GM23338 (cell line): ENCODE measurements at regions not wholly inside any gene's neighbourhood (a gene's known extent, or its start where the extent isn't known, plus 50 kb on each side); places are given as distances from the start of the nearest gene placed in this dataset.
"Not testable (repeated sequence)": the region's sequence is repeated elsewhere in the genome, so short reads cannot be mapped to it uniquely, and the experiment has no call there.

Experiments
- ATAC-seq: fragments of 200-7000 bp; cut with Tn5 transposase; 3 replicates; pipeline ENCODE4 v1.9.1; 2020
- DNase-seq: peaks from one replicate; pipeline ENCODE4 v3.0.0-alpha.2; 2015; ENCODE audit warnings: low spot score
- H2AFZ ChIP-seq: fragments of 200-600 bp; sonication (generic); 2 replicates; pipeline ENCODE4 v1.8.0; 2016; ENCODE audit warnings: antibody characterized with exemption, mild to moderate bottlenecking, moderate library complexity
- H3F3A ChIP-seq: fragments of 200-600 bp; sonication (generic); replicated peaks from 2 replicates; pipeline ENCODE4 v1.8.0; 2017; ENCODE audit warnings: antibody characterized with exemption, mixed run types, low read depth
- H3K27ac ChIP-seq: fragments of 200-600 bp; sonication (generic); 2 replicates; pipeline ENCODE4 v1.6.1; 2016; ENCODE audit warnings: low read depth
- H3K27me3 ChIP-seq: fragments of 200-600 bp; sonication (generic); 2 replicates; pipeline ENCODE4 v1.8.0; 2016; ENCODE audit warnings: mild to moderate bottlenecking, mixed run types, moderate library complexity; ENCODE audit not compliant: insufficient read depth
- H3K36me3 ChIP-seq: fragments of 200-600 bp; sonication (generic); 2 replicates; pipeline ENCODE4 v1.8.0; 2016; ENCODE audit warnings: mild to moderate bottlenecking; ENCODE audit not compliant: insufficient read depth
- H3K4me1 ChIP-seq: fragments of 200-600 bp; sonication (generic); 2 replicates; pipeline ENCODE4 v1.8.0; 2016; ENCODE audit warnings: mild to moderate bottlenecking, moderate library complexity; ENCODE audit not compliant: insufficient read depth
- H3K4me2 ChIP-seq: fragments of 200-600 bp; sonication (generic); 2 replicates; pipeline ENCODE4 v1.7.1; 2017; ENCODE audit warnings: mixed run types
- H3K4me3 ChIP-seq: fragments of 200-600 bp; sonication (generic); 2 replicates; pipeline ENCODE4 v1.6.1; 2016; ENCODE audit warnings: mixed run types
- H3K79me2 ChIP-seq: fragments of 200-600 bp; sonication (generic); replicated peaks from 2 replicates; pipeline ENCODE4 v1.8.0; 2017; ENCODE audit warnings: mild to moderate bottlenecking; ENCODE audit not compliant: insufficient read depth
- H3K9me2 ChIP-seq: fragments of 200-600 bp; sonication (generic); 2 replicates; pipeline ENCODE4 v1.8.0; 2017; ENCODE audit not compliant: insufficient read depth
- H4K20me1 ChIP-seq: fragments of 200-600 bp; sonication (generic); replicated peaks from 2 replicates; pipeline ENCODE4 v1.8.0; 2017; ENCODE audit warnings: mild to moderate bottlenecking; ENCODE audit not compliant: insufficient read depth
- H3K27ac Mint-ChIP-seq: 2 replicates; pipeline ENCODE4 v1.8.0; 2020; ENCODE audit warnings: inconsistent platforms, mild to moderate bottlenecking, moderate library complexity, mixed read lengths
- H3K27me3 Mint-ChIP-seq: 3 replicates; pipeline ENCODE4 v1.8.0; 2022; ENCODE audit warnings: low read depth, mild to moderate bottlenecking, moderate library complexity, mixed read lengths, inconsistent platforms; ENCODE audit not compliant: insufficient read depth, poor library complexity
- H3K36me3 Mint-ChIP-seq: 3 replicates; pipeline ENCODE4 v1.8.0; 2021; ENCODE audit warnings: low read depth, mild to moderate bottlenecking, inconsistent platforms, moderate library complexity, mixed read lengths
- H3K4me1 Mint-ChIP-seq: 3 replicates; pipeline ENCODE4 v1.8.0; 2020; ENCODE audit warnings: mild to moderate bottlenecking, inconsistent platforms, mixed read lengths
- H3K4me3 Mint-ChIP-seq: 3 replicates; pipeline ENCODE4 v1.8.0; 2021; ENCODE audit warnings: moderate library complexity, mild to moderate bottlenecking, inconsistent platforms, mixed read lengths
- H3K9me3 Mint-ChIP-seq: 3 replicates; pipeline ENCODE4 v1.8.0; 2020; ENCODE audit warnings: moderate library complexity, mild to moderate bottlenecking, inconsistent platforms, mixed read lengths
- CREB1 ChIP-seq: fragments of 250-450 bp; sonication (Bioruptor Pico); IDR thresholded peaks from 2 replicates; pipeline ENCODE4 v1.5.0; 2020; ENCODE audit warnings: low read depth, mild to moderate bottlenecking, moderate library complexity
- EZH2 ChIP-seq: fragments of 200-600 bp; sonication (generic); IDR thresholded peaks from one replicate; pipeline ENCODE4 v1.8.0; 2017; ENCODE audit warnings: antibody characterized with exemption, mild to moderate bottlenecking, low read depth; ENCODE audit not compliant: unreplicated experiment
- JUNB ChIP-seq: IDR thresholded peaks from one replicate; pipeline ENCODE4 v1.6.1; 2016; ENCODE audit warnings: antibody characterized with exemption; ENCODE audit not compliant: unreplicated experiment
- NANOG ChIP-seq: IDR thresholded peaks from 2 replicates; pipeline ENCODE4 v1.6.1; 2016; ENCODE audit warnings: antibody characterized with exemption, borderline replicate concordance
- ZNF114 ChIP-seq: fragments of 250-450 bp; sonication (Bioruptor Pico); IDR thresholded peaks from 2 replicates; pipeline ENCODE4 v1.5.0; 2020; ENCODE audit warnings: mild to moderate bottlenecking, moderate library complexity
- TF ChIP-seq, protein P1 (sequence below): fragments of 250-450 bp; sonication (Bioruptor Pico); IDR thresholded peaks from 2 replicates; pipeline ENCODE4 v1.5.0; 2020; ENCODE audit warnings: mild to moderate bottlenecking, moderate library complexity

DNA sequence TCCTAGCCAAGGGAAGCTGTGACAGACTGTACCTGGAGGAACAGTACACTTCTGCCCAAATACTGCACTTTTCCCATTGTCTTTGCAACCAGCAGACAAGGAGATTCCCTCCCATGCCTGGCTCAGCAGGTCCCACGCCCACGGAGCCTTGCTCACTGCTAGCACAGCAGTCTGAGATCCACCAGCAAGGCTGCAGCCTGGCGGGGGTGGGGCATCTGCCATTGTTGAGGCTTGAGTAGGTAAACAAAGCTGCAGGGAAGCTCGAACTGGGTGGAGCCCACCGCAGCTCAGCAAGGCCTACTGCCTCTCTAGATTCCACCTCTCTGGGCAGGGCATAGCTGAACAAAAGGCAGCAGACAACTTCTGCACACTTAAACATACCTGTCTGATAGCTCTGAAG is 268.9 kb downstream of the OSR1 start:
- H3K27me3 Mint-ChIP-seq, result not testable (repeated sequence)

DNA sequence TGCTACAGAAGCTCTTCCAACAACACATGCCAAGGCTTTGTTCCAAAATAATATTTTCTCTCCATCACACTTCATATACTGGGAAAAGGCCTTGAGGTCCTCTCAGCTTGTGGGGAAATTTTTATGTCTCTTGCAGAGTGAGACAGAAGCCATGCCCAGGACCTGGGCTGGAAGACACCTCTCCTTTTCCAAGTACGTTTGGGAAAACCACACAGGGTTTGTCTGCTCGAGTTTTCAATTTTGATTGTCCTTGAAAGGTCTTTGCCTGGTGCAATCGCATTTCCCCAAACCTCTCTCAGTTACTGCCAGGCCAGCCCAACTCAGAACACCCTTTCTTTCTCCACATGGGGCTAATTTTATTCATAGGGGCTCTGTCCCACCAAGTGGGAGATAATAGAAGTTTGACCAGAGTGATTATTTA is 272.2 kb downstream of the OSR1 start:
- H3K36me3 Mint-ChIP-seq, result peaks cover 18% of the 10 kb centered on the region; the same call in 2 of the 3 replicates
- no peaks in the 10 kb centered on the region for H3K27me3 ChIP-seq
- H3K27ac Mint-ChIP-seq, result peak overlapping the region; percentile 99
- no peaks in the 10 kb centered on the region for H3F3A ChIP-seq
- peak overlapping the region; percentile 50; the same call in 1 of the 3 replicates for H3K4me3 Mint-ChIP-seq
- H3K9me3 Mint-ChIP-seq, result peaks cover 25% of the 10 kb centered on the region; the same call in 2 of the 3 replicates
- TF ChIP-seq CREB1 (CRISPR knock-in tag), result no peak
- no peak for TF ChIP-seq EZH2
- TF ChIP-seq NANOG, result peak; percentile 83
- TF ChIP-seq JUNB, result no peak
- TF ChIP-seq, protein P1, sequence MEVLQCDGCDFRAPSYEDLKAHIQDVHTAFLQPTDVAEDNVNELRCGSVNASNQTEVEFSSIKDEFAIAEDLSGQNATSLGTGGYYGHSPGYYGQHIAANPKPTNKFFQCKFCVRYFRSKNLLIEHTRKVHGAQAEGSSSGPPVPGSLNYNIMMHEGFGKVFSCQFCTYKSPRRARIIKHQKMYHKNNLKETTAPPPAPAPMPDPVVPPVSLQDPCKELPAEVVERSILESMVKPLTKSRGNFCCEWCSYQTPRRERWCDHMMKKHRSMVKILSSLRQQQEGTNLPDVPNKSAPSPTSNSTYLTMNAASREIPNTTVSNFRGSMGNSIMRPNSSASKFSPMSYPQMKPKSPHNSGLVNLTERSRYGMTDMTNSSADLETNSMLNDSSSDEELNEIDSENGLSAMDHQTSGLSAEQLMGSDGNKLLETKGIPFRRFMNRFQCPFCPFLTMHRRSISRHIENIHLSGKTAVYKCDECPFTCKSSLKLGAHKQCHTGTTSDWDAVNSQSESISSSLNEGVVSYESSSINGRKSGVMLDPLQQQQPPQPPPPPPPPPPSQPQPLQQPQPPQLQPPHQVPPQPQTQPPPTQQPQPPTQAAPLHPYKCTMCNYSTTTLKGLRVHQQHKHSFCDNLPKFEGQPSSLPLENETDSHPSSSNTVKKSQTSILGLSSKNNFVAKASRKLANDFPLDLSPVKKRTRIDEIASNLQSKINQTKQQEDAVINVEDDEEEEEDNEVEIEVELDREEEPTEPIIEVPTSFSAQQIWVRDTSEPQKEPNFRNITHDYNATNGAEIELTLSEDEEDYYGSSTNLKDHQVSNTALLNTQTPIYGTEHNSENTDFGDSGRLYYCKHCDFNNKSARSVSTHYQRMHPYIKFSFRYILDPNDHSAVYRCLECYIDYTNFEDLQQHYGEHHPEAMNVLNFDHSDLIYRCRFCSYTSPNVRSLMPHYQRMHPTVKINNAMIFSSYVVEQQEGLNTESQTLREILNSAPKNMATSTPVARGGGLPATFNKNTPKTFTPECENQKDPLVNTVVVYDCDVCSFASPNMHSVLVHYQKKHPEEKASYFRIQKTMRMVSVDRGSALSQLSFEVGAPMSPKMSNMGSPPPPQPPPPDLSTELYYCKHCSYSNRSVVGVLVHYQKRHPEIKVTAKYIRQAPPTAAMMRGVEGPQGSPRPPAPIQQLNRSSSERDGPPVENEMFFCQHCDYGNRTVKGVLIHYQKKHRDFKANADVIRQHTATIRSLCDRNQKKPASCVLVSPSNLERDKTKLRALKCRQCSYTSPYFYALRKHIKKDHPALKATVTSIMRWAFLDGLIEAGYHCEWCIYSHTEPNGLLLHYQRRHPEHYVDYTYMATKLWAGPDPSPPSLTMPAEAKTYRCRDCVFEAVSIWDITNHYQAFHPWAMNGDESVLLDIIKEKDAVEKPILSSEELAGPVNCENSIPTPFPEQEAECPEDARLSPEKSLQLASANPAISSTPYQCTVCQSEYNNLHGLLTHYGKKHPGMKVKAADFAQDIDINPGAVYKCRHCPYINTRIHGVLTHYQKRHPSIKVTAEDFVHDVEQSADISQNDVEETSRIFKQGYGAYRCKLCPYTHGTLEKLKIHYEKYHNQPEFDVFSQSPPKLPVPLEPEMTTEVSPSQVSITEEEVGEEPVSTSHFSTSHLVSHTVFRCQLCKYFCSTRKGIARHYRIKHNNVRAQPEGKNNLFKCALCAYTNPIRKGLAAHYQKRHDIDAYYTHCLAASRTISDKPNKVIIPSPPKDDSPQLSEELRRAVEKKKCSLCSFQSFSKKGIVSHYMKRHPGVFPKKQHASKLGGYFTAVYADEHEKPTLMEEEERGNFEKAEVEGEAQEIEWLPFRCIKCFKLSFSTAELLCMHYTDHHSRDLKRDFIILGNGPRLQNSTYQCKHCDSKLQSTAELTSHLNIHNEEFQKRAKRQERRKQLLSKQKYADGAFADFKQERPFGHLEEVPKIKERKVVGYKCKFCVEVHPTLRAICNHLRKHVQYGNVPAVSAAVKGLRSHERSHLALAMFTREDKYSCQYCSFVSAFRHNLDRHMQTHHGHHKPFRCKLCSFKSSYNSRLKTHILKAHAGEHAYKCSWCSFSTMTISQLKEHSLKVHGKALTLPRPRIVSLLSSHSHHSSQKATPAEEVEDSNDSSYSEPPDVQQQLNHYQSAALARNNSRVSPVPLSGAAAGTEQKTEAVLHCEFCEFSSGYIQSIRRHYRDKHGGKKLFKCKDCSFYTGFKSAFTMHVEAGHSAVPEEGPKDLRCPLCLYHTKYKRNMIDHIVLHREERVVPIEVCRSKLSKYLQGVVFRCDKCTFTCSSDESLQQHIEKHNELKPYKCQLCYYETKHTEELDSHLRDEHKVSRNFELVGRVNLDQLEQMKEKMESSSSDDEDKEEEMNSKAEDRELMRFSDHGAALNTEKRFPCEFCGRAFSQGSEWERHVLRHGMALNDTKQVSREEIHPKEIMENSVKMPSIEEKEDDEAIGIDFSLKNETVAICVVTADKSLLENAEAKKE, result peak; percentile 70; the same call in 1 of the 2 replicates
- TF ChIP-seq ZNF114 (CRISPR knock-in tag), result no peak
- no peaks in the 10 kb centered on the region for H3K36me3 ChIP-seq
- no peak overlapping the region for H2AFZ ChIP-seq
- peaks cover 14% of the 10 kb centered on the region for H3K4me1 ChIP-seq
- DNase-seq (peak; percentile 80), ATAC-seq (peak; percentile 96)
- peaks cover 27% of the 10 kb centered on the region for H3K4me1 Mint-ChIP-seq
- H3K4me3 ChIP-seq, result no peak overlapping the region
- peak overlapping the region; percentile 10; the same call in 1 of the 2 replicates for H3K4me2 ChIP-seq
- no peaks in the 10 kb centered on the region for H3K27me3 Mint-ChIP-seq
- H3K27ac ChIP-seq, result peak overlapping the region; percentile 86
- H3K79me2 ChIP-seq, result no peaks in the 10 kb centered on the region
- no peaks in the 10 kb centered on the region for H3K9me2 ChIP-seq
- no peaks in the 10 kb centered on the region for H4K20me1 ChIP-seq

More for the DNA sequence above, 268.9 kb downstream of the OSR1 start:
- H3K4me1 Mint-ChIP-seq, result peaks cover 26% of the 10 kb centered on the region
- not testable (repeated sequence) for H3F3A ChIP-seq, H3K36me3 ChIP-seq, H3K4me3 Mint-ChIP-seq, H3K27ac ChIP-seq, H3K27me3 ChIP-seq, H3K4me3 ChIP-seq, H3K27ac Mint-ChIP-seq, H4K20me1 ChIP-seq, H3K79me2 ChIP-seq, H2AFZ ChIP-seq, H3K4me2 ChIP-seq, H3K36me3 Mint-ChIP-seq, H3K9me2 ChIP-seq
- peaks cover 13% of the 10 kb centered on the region for H3K4me1 ChIP-seq
- DNase-seq (peak; percentile 45), ATAC-seq (peak; percentile 82)
- H3K9me3 Mint-ChIP-seq, result peaks cover 13% of the 10 kb centered on the region; the same call in 2 of the 3 replicates
